K562 (cell line): ENCODE measurements at regions not wholly inside any gene's neighbourhood (a gene's known extent, or its start where the extent isn't known, plus 50 kb on each side); places are given as distances from the start of the nearest gene placed in this dataset.

Experiments
- ATAC-seq: fragments of 200-7000 bp; cut with Tn5 transposase; 3 replicates; pipeline ENCODE4 v1.9.1; 2020; ENCODE audit warnings: moderate library complexity
- BruUV-seq: library from RNA; stranded (reverse); fragments of 400-500 nt; replicated peaks from 2 replicates; lab custom pipeline; 2021; lab: Mats Ljungman, UMichigan
- CTCF ChIA-PET: fragments of 300-600 bp; formaldehyde crosslinking; extraction: SDS; loops from one replicate; lab custom pipeline; 2021; ENCODE audit warnings: low intra/inter-chr PET ratio; lab: Yijun Ruan, JAX
- POLR2A ChIA-PET: fragments of 300-600, 350-650 bp; sonication (Branson Sonifier 250); formaldehyde crosslinking; extraction: SDS; loops from one replicate; lab custom pipeline; 2021; ENCODE audit warnings: antibody characterized with exemption, inconsistent platforms; lab: Yijun Ruan, JAX
- DNase-seq, 4 experiments: peaks; one replicate each; pipeline versions ENCODE4 v3.0.0 to v3.0.0-alpha.2; 2011 to 2018; ENCODE audit warnings: low spot score in 3 of 4, mixed read lengths in 3 of 4; ENCODE audit errors: extremely low read depth in 1 of 4
- FAIRE-seq: peaks from 2 replicates; lab custom pipeline; 2011; peaks lifted over from hg19 to GRCh38; lab: Jason Lieb, UNC
- H2AFZ ChIP-seq: 2 replicates; pipeline ENCODE4 v1.6.0; 2011; ENCODE audit warnings: low read depth, low read length, control low read depth, inconsistent platforms
- H3K27ac ChIP-seq: fragments of 200-600 bp; 3 replicates; pipeline ENCODE4 v1.8.0; 2011; ENCODE audit warnings: low read depth, mild to moderate bottlenecking, control low read depth, inconsistent platforms, low read length, moderate library complexity, mixed read lengths; ENCODE audit errors: extremely low read depth
- H3K27me3 ChIP-seq, 2 experiments: fragments of 300-600 bp in 1 of 2; 2 replicates in 1 of 2; 3 replicates in 1 of 2; pipeline versions ENCODE4 v1.6.0 to v1.8.0; 2011; ENCODE audit warnings: inconsistent platforms in 2 of 2, low read length in 2 of 2, mild to moderate bottlenecking in 1 of 2, mixed read lengths in 1 of 2, moderate library complexity in 1 of 2; ENCODE audit not compliant: control insufficient read depth in 2 of 2, insufficient read depth in 2 of 2
- H3K36me3 ChIP-seq: fragments of 300-600 bp; 3 replicates; pipeline ENCODE4 v1.8.0; 2011; ENCODE audit warnings: mild to moderate bottlenecking, low read length, inconsistent platforms; ENCODE audit not compliant: control insufficient read depth, insufficient read depth
- H3K4me1 ChIP-seq, 2 experiments: fragments of 200-600 bp in 1 of 2; replicated peaks in 1 of 2; 2 replicates in 1 of 2; 3 replicates in 1 of 2; pipeline versions ENCODE4 v1.5.1 to v1.8.0; 2011; ENCODE audit warnings: inconsistent platforms in 2 of 2, low read length in 2 of 2, mild to moderate bottlenecking in 1 of 2, mixed read lengths in 1 of 2, moderate library complexity in 1 of 2; ENCODE audit not compliant: control insufficient read depth in 2 of 2, insufficient read depth in 2 of 2
- H3K4me2 ChIP-seq: 2 replicates; pipeline ENCODE4 v1.6.1; 2011; ENCODE audit warnings: low read length, control low read depth, inconsistent platforms, mixed read lengths; ENCODE audit not compliant: insufficient read depth
- H3K4me3 ChIP-seq: fragments of 200-600 bp; sonication (generic), shearing (Covaris generic); 2 replicates; pipeline ENCODE4 v1.5.1; 2016; ENCODE audit warnings: control low read depth, inconsistent platforms
- H3K79me2 ChIP-seq: fragments of 200-600 bp; 3 replicates; pipeline ENCODE4 v1.8.0; 2011; ENCODE audit warnings: low read length, inconsistent platforms; ENCODE audit not compliant: control insufficient read depth, insufficient read depth
- H3K9ac ChIP-seq, 2 experiments: 2 replicates each; pipeline versions ENCODE4 v1.6.0 to v1.6.1; 2011; ENCODE audit warnings: low read depth in 2 of 2, low read length in 2 of 2, control low read depth in 1 of 2, inconsistent platforms in 1 of 2, mild to moderate bottlenecking in 1 of 2, mixed read lengths in 1 of 2; ENCODE audit not compliant: insufficient read depth in 1 of 2
- H3K9me1 ChIP-seq: one replicate; pipeline ENCODE4 v1.6.0; 2011; ENCODE audit warnings: inconsistent platforms, mild to moderate bottlenecking, low read length, moderate library complexity; ENCODE audit not compliant: control insufficient read depth, insufficient read depth
- H3K9me3 ChIP-seq: replicated peaks from 2 replicates; pipeline ENCODE4 v1.5.1; 2011; ENCODE audit warnings: low read depth, low read length, inconsistent platforms; ENCODE audit not compliant: control insufficient read depth, insufficient read depth
- H4K20me1 ChIP-seq: replicated peaks from 2 replicates; pipeline ENCODE4 v1.6.1; 2011; ENCODE audit warnings: low read length, inconsistent platforms, mixed read lengths; ENCODE audit not compliant: control insufficient read depth, insufficient read depth
- POLR3A ChIP-seq: IDR thresholded peaks from 2 replicates; pipeline ENCODE4 v1.6.1; 2011; ENCODE audit warnings: borderline replicate concordance, mild to moderate bottlenecking, moderate library complexity; ENCODE audit not compliant: insufficient read length, insufficient read depth; ENCODE audit errors: extremely low read depth
- SIN3B ChIP-seq: fragments of 450-650 bp; IDR thresholded peaks from 2 replicates; pipeline ENCODE4 v1.6.1; 2017; ENCODE audit warnings: low read depth, mild to moderate bottlenecking, moderate library complexity
- SP2 ChIP-seq: IDR thresholded peaks from 2 replicates; pipeline ENCODE4 v1.6.1; 2011; ENCODE audit warnings: mild to moderate bottlenecking, low read depth, low read length, moderate library complexity; ENCODE audit not compliant: poor library complexity, severe bottlenecking; ENCODE audit errors: extremely low read depth
- ZNF695 ChIP-seq: fragments of 450-650 bp; formaldehyde crosslinking; IDR thresholded peaks from 2 replicates; pipeline ENCODE4 v1.4.0; 2020; ENCODE audit warnings: mild to moderate bottlenecking, moderate library complexity
- WGBS: fragments of 100-300 bp; shearing (Covaris generic); methylation state at CpG from one replicate; pipeline ENCODE4 v1.1.6; 2016; ENCODE audit warnings: low coverage, mixed read lengths; ENCODE audit not compliant: insufficient coverage; ENCODE audit errors: missing lambda C conversion rate; 5-methylcytosine and 5-hydroxymethylcytosine counted together
- in situ Hi-C: fragments of 300-500 bp; cut with MboI; formaldehyde crosslinking; loops from 4 replicates; pipeline ENCODE4 v1.15.0; 2018; ENCODE audit warnings: inconsistent platforms, mixed read lengths
- intact Hi-C: fragments of 100-400 bp; cut with micrococcal nuclease; formaldehyde crosslinking; loops from 2 replicates; pipeline ENCODE4 v1.14.2; 2022
- TF ChIP-seq, protein P1 (sequence below): sonication (generic); formaldehyde crosslinking; IDR thresholded peaks from 2 replicates; pipeline ENCODE4 v1.8.1; 2023; ENCODE audit warnings: mild to moderate bottlenecking, missing genetic modification reagents
- TF ChIP-seq, protein P2 (sequence below): fragments of 250-450 bp; sonication (Bioruptor Pico); IDR thresholded peaks from 2 replicates; pipeline ENCODE4 v1.9.0; 2021; ENCODE audit warnings: mild to moderate bottlenecking

DNA sequence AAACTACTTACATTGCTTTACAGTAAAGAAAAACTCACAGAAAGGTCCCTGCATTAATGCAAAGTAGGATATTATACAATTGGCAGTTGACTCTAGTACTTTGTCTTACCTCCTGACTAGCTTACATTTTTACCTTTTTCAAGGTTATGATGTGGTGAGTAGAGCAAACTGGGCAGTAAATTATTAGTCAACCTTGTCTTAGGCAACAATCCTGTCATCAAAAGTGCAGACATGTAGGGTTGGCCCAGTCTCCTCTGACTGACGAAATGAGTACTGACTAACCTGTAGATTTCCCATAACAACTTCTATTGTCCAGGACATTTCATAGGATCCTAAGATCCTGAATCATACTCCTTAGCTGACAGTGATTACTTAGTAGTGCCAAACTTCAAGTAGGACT lies 142.0 kb upstream of the NUDT6 start:
- no peak overlapping the region for H3K27ac ChIP-seq
- ChIA-PET CTCF (no interaction called here), POLR2A (no interaction called here)
- H2AFZ ChIP-seq: no peak overlapping the region
- no peaks in the 10 kb centered on the region for H3K79me2 ChIP-seq
- no peak for ATAC-seq
- no peak overlapping the region for H3K9ac ChIP-seq
- DNase-seq: no peak
- TF ChIP-seq, protein P1, sequence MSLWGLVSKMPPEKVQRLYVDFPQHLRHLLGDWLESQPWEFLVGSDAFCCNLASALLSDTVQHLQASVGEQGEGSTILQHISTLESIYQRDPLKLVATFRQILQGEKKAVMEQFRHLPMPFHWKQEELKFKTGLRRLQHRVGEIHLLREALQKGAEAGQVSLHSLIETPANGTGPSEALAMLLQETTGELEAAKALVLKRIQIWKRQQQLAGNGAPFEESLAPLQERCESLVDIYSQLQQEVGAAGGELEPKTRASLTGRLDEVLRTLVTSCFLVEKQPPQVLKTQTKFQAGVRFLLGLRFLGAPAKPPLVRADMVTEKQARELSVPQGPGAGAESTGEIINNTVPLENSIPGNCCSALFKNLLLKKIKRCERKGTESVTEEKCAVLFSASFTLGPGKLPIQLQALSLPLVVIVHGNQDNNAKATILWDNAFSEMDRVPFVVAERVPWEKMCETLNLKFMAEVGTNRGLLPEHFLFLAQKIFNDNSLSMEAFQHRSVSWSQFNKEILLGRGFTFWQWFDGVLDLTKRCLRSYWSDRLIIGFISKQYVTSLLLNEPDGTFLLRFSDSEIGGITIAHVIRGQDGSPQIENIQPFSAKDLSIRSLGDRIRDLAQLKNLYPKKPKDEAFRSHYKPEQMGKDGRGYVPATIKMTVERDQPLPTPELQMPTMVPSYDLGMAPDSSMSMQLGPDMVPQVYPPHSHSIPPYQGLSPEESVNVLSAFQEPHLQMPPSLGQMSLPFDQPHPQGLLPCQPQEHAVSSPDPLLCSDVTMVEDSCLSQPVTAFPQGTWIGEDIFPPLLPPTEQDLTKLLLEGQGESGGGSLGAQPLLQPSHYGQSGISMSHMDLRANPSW (CRISPR knock-in tag): no peak
- no peak for TF ChIP-seq SP2
- TF ChIP-seq, protein P2, sequence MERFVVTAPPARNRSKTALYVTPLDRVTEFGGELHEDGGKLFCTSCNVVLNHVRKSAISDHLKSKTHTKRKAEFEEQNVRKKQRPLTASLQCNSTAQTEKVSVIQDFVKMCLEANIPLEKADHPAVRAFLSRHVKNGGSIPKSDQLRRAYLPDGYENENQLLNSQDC (CRISPR knock-in tag): no peak
- TF ChIP-seq ZNF695 (CRISPR knock-in tag): no peak
- TF ChIP-seq SIN3B: no peak
- TF ChIP-seq POLR3A: no peak
- in situ Hi-C loops: no loop called here
- no peaks in the 10 kb centered on the region for H4K20me1 ChIP-seq
- FAIRE-seq: no peak
- peaks cover 30% of the 10 kb centered on the region; the same call in 2 of the 3 replicates for H3K36me3 ChIP-seq
- H3K4me3 ChIP-seq: no peak overlapping the region
- H3K4me1 ChIP-seq: no peaks in the 10 kb centered on the region
- H3K9me3 ChIP-seq: no peaks in the 10 kb centered on the region
- intact Hi-C loops: no loop called here
- no peaks in the 10 kb centered on the region for H3K27me3 ChIP-seq
- no TSS peak for BruUV-seq
- WGBS: 90% methylated on average over 1 of the region's 1 CpG
- no peaks in the 10 kb centered on the region for H3K9me1 ChIP-seq
- no peak overlapping the region for H3K4me2 ChIP-seq
